ENCODE measurements at regions not wholly inside any gene's neighbourhood (a gene's known extent, or its start where the extent isn't known, plus 50 kb on each side); places are given as distances from the start of the nearest gene placed in this dataset.

- Histone ChIP-seq H3K27me3 (ENCODE audit: control insufficient read depth in 1 of 2, insufficient read depth in 2 of 2, low read length in 2 of 2) (peaks cover 32 to 82% of the 10 kb centered on the region in 2 experiments), H3K4me2 (ENCODE audit: low read depth, low read length) (no peak overlapping the region), H3K36me3 (replicated peaks in 1 of 2; ENCODE audit: control insufficient read depth in 1 of 2, insufficient read depth in 2 of 2, low read length in 2 of 2) (no peaks in the 10 kb centered on the region), H3K79me2 (ENCODE audit: insufficient read depth, low read length) (no peaks in the 10 kb centered on the region), H2AFZ (ENCODE audit: low read length) (no peak overlapping the region), H3K4me1 (ENCODE audit: insufficient read depth, low read length) (no peaks in the 10 kb centered on the region), H3K4me3 (replicated peaks in 1 of 3; ENCODE audit: insufficient read depth in 1 of 3, low read depth in 2 of 3, low read length in 3 of 3) (no peak overlapping the region), H3K27ac (ENCODE audit: extremely low read length, insufficient read depth, low read length) (no peak overlapping the region), H4K20me1 (ENCODE audit: insufficient read depth, low read length) (peaks cover 12% of the 10 kb centered on the region; the same call in 1 of the 2 replicates), H3K9ac (ENCODE audit: insufficient read depth, low read depth, low read length) (no peak overlapping the region), H3K9me3 (ENCODE audit: low read length) (no peaks in the 10 kb centered on the region)
- ChIA-PET CTCF (ENCODE audit: low intra/inter-chr PET ratio, low total read pairs) (no interaction called here), POLR2A (no interaction called here)
- no peak for ATAC-seq
- no peak for FAIRE-seq
- in situ Hi-C loops (cut with HindIII; ENCODE audit: extremely low pct_ligation_motif_present, low pct_unique_long_range_greater_than_20kb) (no loop called here), intact Hi-C loops (cut with micrococcal nuclease; ENCODE audit: unreplicated experiment) (no loop called here)
- BruUV-seq (replicated peaks): no TSS peak
- 2% methylated on average over 9 of the region's 9 CpGs for WGBS (ENCODE audit: low lambda C conversion rate)
- no peak for DNase-seq (ENCODE audit: low spot score)
- TF ChIP-seq SNAPC4 (CRISPR knock-in tag; IDR thresholded peaks at IDR 0.05): no peak
- no peak for TF ChIP-seq ZGPAT (CRISPR knock-in tag; IDR thresholded peaks at IDR 0.05)
- no peak for TF ChIP-seq NFE2 (CRISPR knock-in tag; IDR thresholded peaks at IDR 0.05)
- TF ChIP-seq TIGD3 (CRISPR knock-in tag; IDR thresholded peaks at IDR 0.05; ENCODE audit: borderline replicate concordance): no peak
- TF ChIP-seq FOXK1 (CRISPR knock-in tag; IDR thresholded peaks at IDR 0.05; ENCODE audit: borderline replicate concordance, low read depth): no peak
- no peak for TF ChIP-seq ATF4 (CRISPR knock-in tag; IDR thresholded peaks at IDR 0.05)
- no peak for TF ChIP-seq ETV5 (CRISPR knock-in tag; IDR thresholded peaks at IDR 0.05; ENCODE audit: borderline replicate concordance)
- TF ChIP-seq ZNF562 (CRISPR knock-in tag; IDR thresholded peaks at IDR 0.05; ENCODE audit: borderline replicate concordance): no peak
- no peak for TF ChIP-seq DPF2 (CRISPR knock-in tag; IDR thresholded peaks at IDR 0.05; ENCODE audit: borderline replicate concordance, low read depth)
- no peak for TF ChIP-seq HNF1B (CRISPR knock-in tag; IDR thresholded peaks at IDR 0.05)
- TF ChIP-seq SRSF1 (optimal IDR thresholded peaks at IDR 0.05; ENCODE audit: low read depth, low read length): no peak
- TF ChIP-seq ZNF607 (CRISPR knock-in tag; IDR thresholded peaks at IDR 0.05; ENCODE audit: borderline replicate concordance): no peak
- no peak for TF ChIP-seq ZNF691 (CRISPR knock-in tag; IDR thresholded peaks at IDR 0.05; ENCODE audit: borderline replicate concordance, low read depth)
These were observed 148.8 kb downstream of the ENGASE start for GRCh38 chr17:79223471-79223870.

All from HepG2 (cell line).